RWPE2 (cell line): ENCODE measurements at regions not wholly inside any gene's neighbourhood (a gene's known extent, or its start where the extent isn't known, plus 50 kb on each side); places are given as distances from the start of the nearest gene placed in this dataset.

Experiments used
- ATAC-seq: fragments of 200-7000 bp; cut with Tn5 transposase; 3 replicates; pipeline ENCODE4 v1.9.1; 2021; ENCODE audit warnings: low read depth
- DNase-seq: peaks from one replicate; pipeline ENCODE4 v3.0.0-alpha.2; 2020; ENCODE audit warnings: low spot score
- H3K27ac ChIP-seq: fragments of 450-650 bp; 2 replicates; pipeline ENCODE4 v1.5.1; 2017; ENCODE audit warnings: mild to moderate bottlenecking; ENCODE audit not compliant: poor library complexity, severe bottlenecking
- H3K27me3 ChIP-seq: fragments of 250-450 bp; sonication (Bioruptor Pico); 2 replicates; pipeline ENCODE4 v1.5.1; 2021; ENCODE audit warnings: mild to moderate bottlenecking, moderate library complexity; ENCODE audit not compliant: insufficient read depth, poor library complexity, severe bottlenecking
- H3K36me3 ChIP-seq: fragments of 250-450 bp; sonication (Bioruptor Pico); 2 replicates; pipeline ENCODE4 v1.5.1; 2020; ENCODE audit warnings: low read depth, mild to moderate bottlenecking, moderate library complexity
- H3K4me1 ChIP-seq: fragments of 250-450 bp; sonication (Bioruptor Pico); 2 replicates; pipeline ENCODE4 v1.5.1; 2021; ENCODE audit warnings: mild to moderate bottlenecking, moderate library complexity; ENCODE audit not compliant: insufficient read depth, poor library complexity, severe bottlenecking
- H3K4me3 ChIP-seq: fragments of 250-450 bp; sonication (Bioruptor Pico); 2 replicates; pipeline ENCODE4 v1.5.1; 2021; ENCODE audit warnings: mild to moderate bottlenecking, moderate library complexity; ENCODE audit not compliant: severe bottlenecking
- H3K9me3 ChIP-seq: fragments of 250-450 bp; sonication (Bioruptor Pico); 2 replicates; pipeline ENCODE4 v1.5.1; 2021; ENCODE audit warnings: mild to moderate bottlenecking, moderate library complexity; ENCODE audit not compliant: severe bottlenecking
- TF ChIP-seq, protein P1 (sequence below): fragments of 450-650 bp; IDR thresholded peaks from one replicate; pipeline ENCODE4 v1.5.1; 2017; ENCODE audit warnings: mild to moderate bottlenecking, moderate library complexity; ENCODE audit not compliant: poor library complexity, severe bottlenecking

DNA sequence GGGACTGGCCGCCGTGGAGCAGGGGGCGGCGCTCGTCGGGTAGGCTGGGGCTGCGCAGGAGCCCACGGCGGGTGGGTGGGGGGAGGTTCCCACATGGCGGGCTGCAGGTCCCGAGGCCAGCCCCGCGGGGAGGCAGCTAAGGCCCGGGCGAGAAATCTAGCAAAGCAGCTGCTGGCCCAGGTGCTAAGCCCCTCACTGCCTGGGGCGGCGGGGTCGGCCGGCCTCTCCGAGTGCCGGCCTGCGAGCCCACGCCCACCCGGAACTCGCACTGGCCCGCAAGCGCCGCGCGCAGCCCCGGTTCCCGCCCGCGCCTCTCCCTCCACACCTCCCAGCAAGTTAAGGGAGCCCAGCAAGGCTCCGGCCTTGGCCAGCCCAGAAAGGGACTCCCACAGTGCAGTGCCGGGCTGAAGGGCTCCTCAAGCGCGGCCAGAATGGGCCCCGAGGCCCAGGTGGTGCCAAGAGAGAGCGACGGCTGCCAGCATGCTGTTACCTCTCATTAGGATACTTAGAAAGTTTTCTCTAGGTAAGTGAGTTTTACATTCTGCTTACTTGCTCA is 1463.5 kb upstream of the MIR17HG start:
- DNase-seq: no peak
- Histone ChIP-seq H3K27me3 (no peaks in the 10 kb centered on the region), H3K27ac (no peak overlapping the region), H3K9me3 (peaks cover 5% of the 10 kb centered on the region), H3K36me3 (no peaks in the 10 kb centered on the region), H3K4me1 (no peaks in the 10 kb centered on the region), H3K4me3 (no peak overlapping the region)
- no peak for ATAC-seq
- TF ChIP-seq, protein P1, sequence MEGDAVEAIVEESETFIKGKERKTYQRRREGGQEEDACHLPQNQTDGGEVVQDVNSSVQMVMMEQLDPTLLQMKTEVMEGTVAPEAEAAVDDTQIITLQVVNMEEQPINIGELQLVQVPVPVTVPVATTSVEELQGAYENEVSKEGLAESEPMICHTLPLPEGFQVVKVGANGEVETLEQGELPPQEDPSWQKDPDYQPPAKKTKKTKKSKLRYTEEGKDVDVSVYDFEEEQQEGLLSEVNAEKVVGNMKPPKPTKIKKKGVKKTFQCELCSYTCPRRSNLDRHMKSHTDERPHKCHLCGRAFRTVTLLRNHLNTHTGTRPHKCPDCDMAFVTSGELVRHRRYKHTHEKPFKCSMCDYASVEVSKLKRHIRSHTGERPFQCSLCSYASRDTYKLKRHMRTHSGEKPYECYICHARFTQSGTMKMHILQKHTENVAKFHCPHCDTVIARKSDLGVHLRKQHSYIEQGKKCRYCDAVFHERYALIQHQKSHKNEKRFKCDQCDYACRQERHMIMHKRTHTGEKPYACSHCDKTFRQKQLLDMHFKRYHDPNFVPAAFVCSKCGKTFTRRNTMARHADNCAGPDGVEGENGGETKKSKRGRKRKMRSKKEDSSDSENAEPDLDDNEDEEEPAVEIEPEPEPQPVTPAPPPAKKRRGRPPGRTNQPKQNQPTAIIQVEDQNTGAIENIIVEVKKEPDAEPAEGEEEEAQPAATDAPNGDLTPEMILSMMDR: no peak

DNA sequence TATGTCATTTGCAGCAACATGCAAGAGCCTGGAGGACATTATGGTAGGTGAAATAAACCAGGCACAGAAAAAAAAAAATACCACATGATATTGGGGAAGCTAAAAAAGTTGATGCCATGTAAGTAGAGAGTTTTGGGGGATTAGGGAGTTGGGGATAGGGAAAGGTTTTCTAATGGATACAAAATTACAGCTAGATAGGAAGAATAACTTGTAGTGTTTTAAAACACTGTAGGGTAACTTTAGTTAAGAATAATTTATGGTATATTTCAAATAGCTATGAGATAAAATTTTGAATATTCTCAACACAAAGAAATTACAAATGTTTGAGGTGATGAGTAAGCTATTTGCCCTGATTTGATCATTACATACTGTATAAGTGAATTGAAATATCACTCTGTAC is 1456.7 kb upstream of the MIR17HG start:
- H3K27me3 ChIP-seq: no peaks in the 10 kb centered on the region
- no peaks in the 10 kb centered on the region for H3K36me3 ChIP-seq
- TF ChIP-seq, protein P1: no peak
- H3K9me3 ChIP-seq: peaks cover 2% of the 10 kb centered on the region
- H3K4me1 ChIP-seq: no peaks in the 10 kb centered on the region
- ATAC-seq (no peak), DNase-seq (no peak)
- no peak overlapping the region for H3K4me3 ChIP-seq
- H3K27ac ChIP-seq: no peak overlapping the region

DNA sequence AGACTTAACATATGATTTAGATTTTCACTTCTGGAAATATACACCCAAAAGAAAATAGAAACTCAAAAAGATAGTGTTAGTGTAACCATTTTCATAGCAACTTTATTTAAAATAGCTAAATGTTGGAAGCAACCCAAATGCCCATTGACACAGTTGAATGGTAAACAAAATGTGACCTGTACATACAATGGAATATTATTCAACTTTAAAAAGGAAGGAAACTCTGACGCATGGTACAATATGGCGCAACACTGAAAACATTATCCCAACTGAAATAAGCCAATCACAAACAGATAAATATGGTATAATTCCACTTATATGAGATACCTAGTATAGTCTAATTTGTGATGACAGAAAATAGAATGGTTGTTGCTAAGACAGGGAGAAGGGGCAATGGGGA is 1456.1 kb upstream of the MIR17HG start:
- DNase-seq (no peak), ATAC-seq (no peak)
- no peaks in the 10 kb centered on the region for H3K4me1 ChIP-seq

DNA sequence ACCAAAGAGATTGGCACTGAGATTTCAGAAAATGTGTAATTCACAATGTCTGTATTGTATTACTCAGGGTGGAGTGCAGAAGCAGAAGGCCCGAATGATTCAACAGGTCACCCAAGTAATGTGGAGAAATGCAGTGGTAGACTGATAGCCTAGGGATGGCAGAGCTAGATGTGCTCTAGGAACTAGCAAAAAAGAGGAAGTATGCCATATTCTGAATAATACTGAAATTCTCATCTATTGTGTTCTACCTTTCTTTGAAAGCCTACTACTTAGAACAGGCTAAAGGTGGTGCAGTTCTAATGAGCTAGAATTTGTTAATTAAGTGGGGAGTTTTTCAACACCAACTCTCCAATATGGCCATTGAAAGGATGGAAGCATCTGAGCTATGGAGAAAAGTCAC is 1449.8 kb upstream of the MIR17HG start:
- Histone ChIP-seq H3K27me3 (no peaks in the 10 kb centered on the region), H3K9me3 (peaks cover 3% of the 10 kb centered on the region), H3K27ac (no peak overlapping the region), H3K36me3 (no peaks in the 10 kb centered on the region), H3K4me3 (no peak overlapping the region), H3K4me1 (no peaks in the 10 kb centered on the region)
- ATAC-seq: no peak
- TF ChIP-seq, protein P1: no peak
- no peak for DNase-seq

More for the DNA sequence above, 1456.1 kb upstream of the MIR17HG start:
- TF ChIP-seq, protein P1: no peak
- Histone ChIP-seq H3K9me3 (peaks cover 2% of the 10 kb centered on the region), H3K4me3 (no peak overlapping the region), H3K27ac (no peak overlapping the region), H3K36me3 (no peaks in the 10 kb centered on the region), H3K27me3 (no peaks in the 10 kb centered on the region)

DNA sequence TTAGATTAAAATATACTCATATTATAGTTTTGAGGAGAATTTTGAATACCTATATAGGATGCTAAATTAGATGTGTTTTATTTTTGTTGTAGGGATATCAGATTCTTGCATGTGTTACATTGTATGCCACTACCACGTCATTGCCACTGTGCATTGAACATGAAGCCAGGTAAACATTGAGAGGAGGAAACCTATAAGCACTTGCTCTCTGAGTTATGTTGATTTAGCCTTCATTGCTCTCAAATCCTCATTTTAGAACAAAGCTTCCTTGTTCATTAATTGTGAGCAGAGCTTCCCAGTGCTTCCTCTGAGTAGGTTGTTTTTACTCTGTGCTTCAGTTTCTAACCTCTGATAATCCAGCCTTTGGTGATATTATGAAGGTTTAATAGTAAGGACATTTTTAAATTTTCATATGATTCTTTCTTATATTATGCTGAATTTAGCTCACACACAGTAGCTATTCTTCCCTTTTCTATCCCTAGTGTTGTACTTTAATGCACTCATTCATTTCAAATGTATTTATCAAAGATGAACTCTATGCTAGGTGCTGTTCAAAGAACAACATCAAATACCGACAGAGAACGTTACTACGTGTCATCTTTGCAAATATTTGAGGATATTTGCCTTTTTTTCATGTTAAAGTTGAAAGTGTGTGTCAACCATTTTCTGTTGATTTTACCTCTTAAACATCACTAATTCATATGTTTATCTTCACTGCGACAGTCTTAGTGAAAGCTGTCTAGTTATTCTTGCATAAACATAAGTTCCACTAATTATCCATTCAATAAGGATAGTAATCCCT is 1448.0 kb upstream of the MIR17HG start:
- Histone ChIP-seq H3K36me3 (no peaks in the 10 kb centered on the region), H3K9me3 (peaks cover 7% of the 10 kb centered on the region), H3K4me1 (no peaks in the 10 kb centered on the region), H3K27ac (no peak overlapping the region), H3K4me3 (no peak overlapping the region), H3K27me3 (no peaks in the 10 kb centered on the region)
- no peak for DNase-seq
- TF ChIP-seq, protein P1: no peak
- ATAC-seq: no peak
